GM18519 (cell line): ENCODE measurements at regions not wholly inside any gene's neighbourhood (a gene's known extent, or its start where the extent isn't known, plus 50 kb on each side); places are given as distances from the start of the nearest gene placed in this dataset.

Experiments
- ATAC-seq: cut with Tn5 transposase; IDR thresholded peaks from one replicate; pipeline ENCODE4 v1.9.1; 2021; ENCODE audit warnings: mild to moderate bottlenecking, moderate library complexity; ENCODE audit not compliant: unreplicated experiment, low FRiP score

DNA sequence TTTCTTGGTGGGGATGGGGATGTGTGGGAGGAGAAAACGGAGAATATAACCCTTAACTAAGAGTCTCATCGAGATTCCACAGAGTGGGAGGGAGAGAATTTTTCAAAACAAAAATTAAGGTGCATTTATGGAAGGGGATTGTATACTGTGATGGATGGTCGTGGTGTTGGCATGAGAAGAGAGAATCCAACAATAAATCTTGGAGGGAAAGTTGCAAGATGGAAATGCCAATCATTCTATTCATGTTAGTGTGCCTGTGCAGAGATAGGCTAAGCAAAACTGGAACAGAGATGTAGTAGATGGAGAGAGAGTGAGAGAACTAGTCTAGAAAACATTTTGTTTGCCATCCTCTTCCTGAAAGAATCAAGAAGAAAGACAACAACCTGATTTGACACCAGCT lies 613.1 kb downstream of the EBF1 start:
- ATAC-seq, result no peak

- ATAC-seq, result no peak
Measured at GRCh38 chr5:158485604-158486081, 614.1 kb downstream of the EBF1 start.

GRCh38 chr5:158485047-158485446 lies 614.7 kb downstream of the EBF1 start:
- no peak for ATAC-seq

- ATAC-seq, result no peak
Measured at GRCh38 chr5:158484150-158484549, 615.6 kb downstream of the EBF1 start.

- ATAC-seq, result no peak
Measured at GRCh38 chr5:158483281-158483860, 616.3 kb downstream of the EBF1 start.

DNA sequence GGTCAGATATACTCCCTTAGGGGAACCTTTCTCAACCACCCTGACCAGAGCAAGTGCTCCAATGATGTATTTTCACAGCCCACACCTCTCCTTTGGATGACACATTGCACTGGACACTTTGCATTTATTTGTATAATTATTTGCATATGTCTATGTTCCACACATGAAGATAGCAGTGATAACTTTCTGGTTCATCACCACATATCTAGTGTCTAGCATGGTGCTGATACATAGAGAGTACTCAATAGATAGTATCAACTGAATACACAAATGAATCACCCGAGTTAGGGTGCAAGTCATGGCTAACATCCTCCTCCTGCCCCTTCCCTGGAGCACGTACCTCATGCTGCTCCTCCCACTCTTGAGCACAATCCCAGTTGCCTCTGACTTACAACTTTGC lies 617.6 kb downstream of the EBF1 start:
- ATAC-seq, result no peak

DNA sequence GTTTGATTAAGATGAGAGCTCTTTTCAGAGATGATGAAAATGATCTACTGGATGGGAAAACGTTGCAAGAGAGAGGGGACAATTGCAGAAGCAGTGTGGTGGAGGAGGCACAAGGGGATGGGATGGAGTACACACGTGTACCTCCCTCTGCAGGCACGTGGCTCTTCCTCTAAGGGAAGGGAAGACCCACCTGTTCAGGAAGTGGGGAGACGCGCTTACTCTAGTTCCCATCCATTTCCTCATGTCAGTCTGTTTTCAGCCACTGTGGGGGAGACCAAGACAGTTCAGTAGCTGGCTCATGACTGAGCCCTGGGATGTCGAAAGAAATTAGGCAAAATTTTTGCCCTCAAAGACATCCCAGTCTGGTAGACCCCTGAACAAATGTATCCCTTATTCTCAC lies 619.2 kb upstream of the CLINT1 start:
- ATAC-seq, result no peak

DNA sequence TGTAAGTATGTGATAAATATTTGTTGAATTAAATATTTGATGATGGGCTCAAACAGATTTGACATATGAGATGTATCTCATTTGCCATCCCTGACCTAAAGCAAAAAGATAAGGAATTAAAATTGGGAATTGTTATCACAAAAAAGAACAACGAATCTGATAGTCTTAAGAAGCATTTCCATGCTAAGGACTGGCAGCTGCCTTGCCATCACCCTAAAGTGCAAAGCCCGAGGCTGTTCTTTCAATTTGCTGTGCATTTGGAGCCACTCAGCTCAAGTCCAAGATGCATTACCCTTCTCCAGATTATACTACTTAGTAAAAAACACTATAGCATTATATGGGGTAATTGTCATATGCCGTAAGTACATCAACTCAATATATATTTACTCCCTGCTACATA lies 618.3 kb upstream of the CLINT1 start:
- no peak for ATAC-seq

DNA sequence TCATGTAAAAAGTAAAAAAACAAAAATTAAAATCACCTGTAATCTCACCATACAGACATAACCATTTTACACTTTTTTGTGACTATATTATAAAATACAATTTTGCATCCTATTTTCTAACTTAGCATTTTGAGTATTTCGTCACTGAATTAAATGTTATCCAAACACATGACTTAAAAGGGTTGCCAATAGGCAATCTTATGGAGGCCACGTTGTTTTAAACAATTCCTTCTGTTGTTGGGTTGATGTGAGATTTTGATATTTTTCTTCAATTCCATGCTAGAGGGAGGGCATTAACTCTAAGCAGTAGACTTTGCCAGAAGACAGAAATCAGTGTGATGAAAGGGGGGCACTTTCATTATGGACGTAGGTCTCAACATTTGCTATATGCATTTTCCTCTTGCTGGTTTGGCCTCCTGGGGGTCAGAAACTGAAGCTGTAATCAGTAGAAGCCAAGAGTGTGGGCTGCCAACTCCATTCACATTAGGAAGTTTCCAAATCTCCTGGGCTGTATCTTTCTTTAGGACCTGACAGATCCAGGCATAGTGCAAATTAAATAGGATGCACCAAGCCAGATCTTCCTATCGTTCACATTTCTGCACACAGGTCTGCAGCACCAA lies 614.2 kb upstream of the CLINT1 start:
- no peak for ATAC-seq

GRCh38 chr5:158471535-158471924 lies 612.6 kb upstream of the CLINT1 start:
- no peak for ATAC-seq

GRCh38 chr5:158470764-158471534 lies 612.0 kb upstream of the CLINT1 start:
- no peak for ATAC-seq

GRCh38 chr5:158468444-158468843 lies 609.5 kb upstream of the CLINT1 start:
- ATAC-seq, result no peak

- no peak for ATAC-seq
Measured at GRCh38 chr5:158466191-158466590, 607.2 kb upstream of the CLINT1 start.

DNA sequence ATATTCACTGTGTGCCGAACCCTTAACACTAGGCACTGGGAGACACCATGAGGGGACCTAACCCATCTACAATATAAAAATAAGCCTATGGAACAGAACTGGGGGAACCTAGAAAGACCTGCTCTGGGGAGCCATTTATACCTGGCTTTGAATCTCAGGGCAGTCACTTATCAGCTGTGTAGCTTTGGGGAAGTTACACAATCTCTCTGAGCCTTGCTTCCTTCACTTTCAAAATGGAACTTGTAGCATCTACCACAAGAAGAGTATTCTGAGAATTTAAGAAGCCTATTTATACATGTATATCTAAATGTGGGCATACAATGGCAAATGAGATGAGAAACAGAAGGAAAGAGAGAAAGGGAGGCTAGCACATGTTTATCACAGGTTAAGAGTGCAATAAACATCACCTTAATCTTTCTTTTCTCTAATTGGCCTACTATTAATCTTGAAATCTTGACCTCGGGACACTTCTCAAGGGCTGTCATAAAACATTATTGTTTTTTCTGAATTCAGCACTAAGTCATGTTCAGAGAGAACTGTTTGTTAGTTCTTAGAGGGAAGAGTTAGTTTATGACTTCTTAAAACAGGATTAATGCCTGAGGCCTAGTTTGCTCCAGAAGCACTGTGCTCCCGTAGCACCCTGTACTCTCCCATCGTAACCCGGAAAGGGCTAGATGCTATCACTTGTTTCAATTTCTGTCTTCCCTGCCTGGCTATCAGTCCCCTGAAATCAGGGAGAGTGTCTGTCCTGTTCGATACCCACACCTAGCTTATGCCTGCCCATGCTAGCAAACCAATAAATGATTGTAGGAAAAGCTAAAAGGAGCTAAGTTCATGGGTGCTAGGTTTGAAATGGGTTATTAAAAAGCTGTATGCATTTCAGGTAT lies 606.4 kb upstream of the CLINT1 start:
- no peak for ATAC-seq

DNA sequence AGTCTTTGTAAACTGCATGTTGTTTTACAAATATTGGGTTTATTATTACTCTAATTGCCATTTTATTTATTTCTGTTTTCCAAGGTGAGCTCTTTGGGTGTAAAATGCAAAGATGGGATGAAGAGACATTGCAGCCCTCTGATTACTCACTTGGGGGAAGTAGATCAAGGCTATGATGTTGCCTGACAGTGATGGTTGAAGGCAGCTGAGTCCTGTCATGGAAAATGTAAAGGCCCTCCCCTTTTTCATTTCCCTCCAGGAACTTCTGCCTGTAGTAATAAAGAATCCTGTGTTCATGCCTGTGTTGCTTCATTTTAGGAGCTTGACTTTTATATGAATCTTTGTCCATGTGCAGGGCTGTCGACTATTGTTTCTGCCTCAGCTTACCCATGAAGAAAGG lies 605.4 kb upstream of the CLINT1 start:
- no peak for ATAC-seq

- ATAC-seq, result no peak
Measured at GRCh38 chr5:158463938-158464337, 605.0 kb upstream of the CLINT1 start.

GRCh38 chr5:158463188-158463587 lies 604.2 kb upstream of the CLINT1 start:
- ATAC-seq, result no peak

DNA sequence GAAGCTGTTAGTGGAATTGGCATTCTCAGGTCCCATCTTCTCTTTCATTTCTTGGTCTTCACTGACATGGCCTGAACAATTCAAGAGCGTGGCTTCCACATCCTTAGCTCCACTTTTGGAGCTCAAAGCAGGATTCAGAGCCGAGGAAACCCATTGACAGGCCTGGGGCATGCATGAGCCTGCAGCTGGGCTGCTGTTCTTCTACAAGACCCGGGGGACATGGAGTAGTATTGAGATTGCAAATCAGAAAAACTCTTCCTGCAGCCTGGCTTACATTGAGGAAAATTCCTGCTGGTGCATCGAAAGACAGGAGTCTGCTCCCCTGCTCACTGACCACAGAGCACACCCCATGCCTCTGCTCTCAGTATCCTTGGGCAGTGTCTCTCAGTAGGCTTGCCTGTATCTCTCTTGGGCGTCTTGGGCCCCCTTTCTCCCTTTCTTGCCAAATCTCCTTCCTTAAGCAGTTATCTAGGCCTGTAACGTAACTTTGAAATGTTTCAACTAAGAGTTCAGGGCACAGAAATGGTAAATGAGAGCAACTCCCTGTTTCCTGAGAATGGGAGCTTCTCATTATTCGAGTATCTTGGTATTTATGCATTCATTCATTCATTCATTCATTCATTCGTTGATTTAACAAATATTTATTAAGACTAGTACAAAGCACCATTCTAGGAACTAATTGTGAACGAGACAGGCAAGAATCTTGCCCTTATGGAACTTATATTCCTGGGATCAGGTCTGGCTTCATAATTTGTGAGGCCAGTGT lies 603.6 kb upstream of the CLINT1 start:
- ATAC-seq, result no peak

- no peak for ATAC-seq
Measured at GRCh38 chr5:158461240-158461854, 602.4 kb upstream of the CLINT1 start.

- ATAC-seq, result no peak
Measured at GRCh38 chr5:158458086-158458485, 599.1 kb upstream of the CLINT1 start.
